Naive thymus-derived CD4-positive, alpha-beta T cell (primary cell): ENCODE measurements at regions not wholly inside any gene's neighbourhood (a gene's known extent, or its start where the extent isn't known, plus 50 kb on each side); places are given as distances from the start of the nearest gene placed in this dataset.

Source experiments
- ATAC-seq: fragments of 150-1000 bp; cut with Tn5 transposase; 2 replicates; pipeline ENCODE4 v1.10.0; 2021; ENCODE audit warnings: mild to moderate bottlenecking, moderate library complexity
- CTCF ChIA-PET: fragments of 350-600 bp; sonication (Branson Sonifier 250); formaldehyde crosslinking; loops from one replicate; lab custom pipeline; 2021; ENCODE audit warnings: antibody characterized with exemption; lab: Charles Lee
- POLR2A ChIA-PET: fragments of 350-600 bp; sonication (Branson Sonifier 250); formaldehyde crosslinking; loops from one replicate; lab custom pipeline; 2021; ENCODE audit warnings: antibody characterized with exemption, inconsistent platforms; lab: Charles Lee
- DNase-seq, 9 donors: peaks; one replicate each; pipeline versions ENCODE4 v3.0.0 to v3.0.0-alpha.2; 2020 to 2022; ENCODE audit warnings: mixed read lengths in 1 of 9
- H3K27ac ChIP-seq: one replicate; pipeline ENCODE4 v1.7.0; 2013; ENCODE audit warnings: mild to moderate bottlenecking, low read depth, low read length, moderate library complexity
- H3K27me3 ChIP-seq, 2 donors: one replicate each; pipeline ENCODE4 v1.7.0; 2013; ENCODE audit warnings: low read length in 2 of 2, mild to moderate bottlenecking in 2 of 2, moderate library complexity in 2 of 2; ENCODE audit not compliant: control insufficient read depth in 2 of 2, insufficient read depth in 2 of 2
- H3K36me3 ChIP-seq, 3 experiments: 1 replicate in 2 of 3; 2 replicates in 1 of 3; pipeline ENCODE4 v1.7.0; 2013; ENCODE audit warnings: low read length in 3 of 3, mild to moderate bottlenecking in 3 of 3, moderate library complexity in 1 of 3; ENCODE audit not compliant: insufficient read depth in 3 of 3, control insufficient read depth in 2 of 3
- H3K4me1 ChIP-seq, 2 donors: one replicate each; pipeline ENCODE4 v1.7.0; 2013; ENCODE audit warnings: low read length in 2 of 2, mild to moderate bottlenecking in 2 of 2, moderate library complexity in 1 of 2; ENCODE audit not compliant: control insufficient read depth in 2 of 2, insufficient read depth in 2 of 2
- H3K4me3 ChIP-seq: 2 replicates; pipeline ENCODE4 v1.7.0; 2013; ENCODE audit warnings: mild to moderate bottlenecking, low read length
- H3K9me3 ChIP-seq, 3 experiments: 1 replicate in 2 of 3; 2 replicates in 1 of 3; pipeline ENCODE4 v1.7.0; 2013; ENCODE audit warnings: low read length in 3 of 3; ENCODE audit not compliant: control insufficient read depth in 2 of 3
- H3K27ac Mint-ChIP-seq, 9 donors: one replicate each; pipeline ENCODE4 v1.8.0; 2020 to 2022; ENCODE audit warnings: mixed read lengths in 9 of 9, mild to moderate bottlenecking in 8 of 9, moderate library complexity in 5 of 9, inconsistent platforms in 2 of 9
- H3K27me3 Mint-ChIP-seq, 5 donors: one replicate each; pipeline ENCODE4 v1.8.0; 2021 to 2022; ENCODE audit warnings: mixed read lengths in 5 of 5, mild to moderate bottlenecking in 1 of 5
- H3K36me3 Mint-ChIP-seq, 5 donors: one replicate each; pipeline ENCODE4 v1.8.0; 2020 to 2022; ENCODE audit warnings: mixed read lengths in 5 of 5, mild to moderate bottlenecking in 3 of 5, inconsistent platforms in 1 of 5
- H3K4me1 Mint-ChIP-seq, 7 donors: one replicate each; pipeline ENCODE4 v1.8.0; 2020 to 2022; ENCODE audit warnings: mixed read lengths in 7 of 7, mild to moderate bottlenecking in 3 of 7, inconsistent platforms in 1 of 7
- H3K4me3 Mint-ChIP-seq, 10 donors: one replicate each; pipeline ENCODE4 v1.8.0; 2020 to 2022; ENCODE audit warnings: mild to moderate bottlenecking in 10 of 10, mixed read lengths in 10 of 10, moderate library complexity in 6 of 10, inconsistent platforms in 2 of 10
- H3K9me3 Mint-ChIP-seq, 11 donors: one replicate each; pipeline ENCODE4 v1.8.0; 2020 to 2022; ENCODE audit warnings: mixed read lengths in 11 of 11, mild to moderate bottlenecking in 4 of 11, inconsistent platforms in 1 of 11, moderate library complexity in 1 of 11
- intact Hi-C, 2 donors: fragments of 100-400 bp; cut with micrococcal nuclease; formaldehyde crosslinking; loops; one replicate each; pipeline ENCODE4 v1.15.1; 2023

GRCh38 chr6:105817370-105817769 is 268.8 kb upstream of the PRDM1 start:
- Histone ChIP-seq H3K27ac (no peak overlapping the region), H3K4me3 (no peak overlapping the region), H3K27me3 (no peaks in the 10 kb centered on the region), H3K4me1 (no peaks in the 10 kb centered on the region), H3K9me3 (no peaks in the 10 kb centered on the region), H3K36me3 (no peaks in the 10 kb centered on the region)
- no peak overlapping the region for H3K27ac Mint-ChIP-seq
- no peak overlapping the region for H3K4me3 Mint-ChIP-seq
- DNase-seq (no peak), ATAC-seq (no peak)
- H3K36me3 Mint-ChIP-seq = peaks cover 0 to 62% (median 0%) of the 10 kb centered on the region in 5 donors
- intact Hi-C loops = loop anchor here in 1 of 2 donors (10.0 kb wide), 1 partner anchor 333 kb away; no protein-coding TSS in a partner anchor
- ChIA-PET POLR2A (no interaction called here), CTCF (no interaction called here)
- no peaks in the 10 kb centered on the region for H3K27me3 Mint-ChIP-seq
- H3K4me1 Mint-ChIP-seq = peaks cover 0 to 57% (median 0%) of the 10 kb centered on the region in 7 donors
- peaks cover 0 to 23% (median 0%) of the 10 kb centered on the region in 11 donors for H3K9me3 Mint-ChIP-seq

GRCh38 chr6:105816847-105817246 is 269.3 kb upstream of the PRDM1 start:
- H3K9me3 ChIP-seq = no peaks in the 10 kb centered on the region
- POLR2A ChIA-PET = no interaction called here
- no peaks in the 10 kb centered on the region for H3K27me3 ChIP-seq
- H3K36me3 ChIP-seq = no peaks in the 10 kb centered on the region
- H3K27me3 Mint-ChIP-seq = no peaks in the 10 kb centered on the region
- intact Hi-C loops = loop anchor here in 1 of 2 donors (10.0 kb wide), 1 partner anchor 332 kb away; no protein-coding TSS in a partner anchor
- peaks cover 0 to 23% (median 0%) of the 10 kb centered on the region in 11 donors for H3K9me3 Mint-ChIP-seq
- DNase-seq (no peak), ATAC-seq (no peak)
- H3K27ac ChIP-seq = no peak overlapping the region
- peaks cover 0 to 61% (median 0%) of the 10 kb centered on the region in 5 donors for H3K36me3 Mint-ChIP-seq
- CTCF ChIA-PET = no interaction called here
- H3K4me1 Mint-ChIP-seq = peaks cover 0 to 62% (median 0%) of the 10 kb centered on the region in 7 donors
- no peaks in the 10 kb centered on the region for H3K4me1 ChIP-seq
- no peak overlapping the region for H3K4me3 ChIP-seq
- H3K27ac Mint-ChIP-seq = no peak overlapping the region
- no peak overlapping the region for H3K4me3 Mint-ChIP-seq

DNA sequence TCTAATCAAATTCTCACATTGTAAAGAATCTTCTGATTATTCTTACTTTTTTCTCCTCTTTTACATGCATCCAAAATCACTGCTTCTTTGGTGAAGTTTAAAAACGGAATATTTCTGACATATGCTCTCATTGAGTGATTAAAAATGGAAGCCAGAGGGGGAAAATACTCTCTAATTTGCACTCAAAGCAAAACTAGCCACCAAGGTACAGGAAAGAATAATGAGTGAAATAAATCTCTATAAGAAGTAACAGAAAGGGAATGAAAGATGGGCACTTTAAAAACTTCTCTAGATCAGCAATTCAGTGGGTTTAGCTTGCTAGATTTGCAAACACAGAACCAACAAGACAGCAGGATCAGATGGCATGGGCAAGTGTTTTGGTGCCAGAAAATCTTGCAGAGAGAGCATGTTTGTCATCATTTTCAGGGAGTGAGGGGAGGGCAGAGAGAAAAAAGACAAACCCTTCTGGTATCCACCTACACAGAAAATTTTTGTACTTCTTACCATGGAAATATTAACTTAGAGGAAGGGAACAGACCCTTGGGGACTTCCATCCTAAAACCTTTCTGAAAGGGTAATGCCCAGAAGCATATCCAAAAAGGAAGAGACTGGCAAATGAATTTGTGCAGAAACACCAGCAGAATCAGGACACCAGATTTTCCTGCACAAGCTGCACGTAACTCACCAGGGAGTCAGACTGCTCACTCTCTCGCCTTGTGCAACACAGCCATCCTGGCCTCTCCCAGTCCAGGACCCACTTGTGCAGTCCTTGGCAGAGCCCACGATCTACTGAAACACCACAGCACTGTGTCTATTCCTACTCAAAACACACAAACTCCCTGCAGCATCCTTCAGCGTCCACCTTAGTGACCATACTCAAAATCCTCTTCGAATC is 270.2 kb upstream of the PRDM1 start:
- H3K9me3 ChIP-seq = no peaks in the 10 kb centered on the region
- H3K36me3 ChIP-seq = no peaks in the 10 kb centered on the region
- no peak overlapping the region for H3K27ac ChIP-seq
- peaks cover 0 to 19% (median 0%) of the 10 kb centered on the region in 11 donors for H3K9me3 Mint-ChIP-seq
- H3K4me3 ChIP-seq = no peak overlapping the region
- H3K4me1 Mint-ChIP-seq = peaks cover 0 to 67% (median 0%) of the 10 kb centered on the region in 7 donors
- no peak overlapping the region for H3K4me3 Mint-ChIP-seq
- POLR2A ChIA-PET = interaction anchor here (0.7 kb wide), 1 partner anchor 11 kb away, joined by 3 read pairs; no protein-coding TSS in a partner anchor
- H3K27me3 ChIP-seq = no peaks in the 10 kb centered on the region
- no peaks in the 10 kb centered on the region for H3K27me3 Mint-ChIP-seq
- ATAC-seq = no peak
- intact Hi-C loops = loop anchor here in 1 of 2 donors (10.0 kb wide), 1 partner anchor 331 kb away; no protein-coding TSS in a partner anchor
- H3K4me1 ChIP-seq = no peaks in the 10 kb centered on the region
- H3K36me3 Mint-ChIP-seq = peaks cover 0 to 54% (median 0%) of the 10 kb centered on the region in 5 donors
- CTCF ChIA-PET = no interaction called here
- no peak for DNase-seq
- H3K27ac Mint-ChIP-seq = peak overlapping the region in 1 of 9 donors; percentile 64

DNA sequence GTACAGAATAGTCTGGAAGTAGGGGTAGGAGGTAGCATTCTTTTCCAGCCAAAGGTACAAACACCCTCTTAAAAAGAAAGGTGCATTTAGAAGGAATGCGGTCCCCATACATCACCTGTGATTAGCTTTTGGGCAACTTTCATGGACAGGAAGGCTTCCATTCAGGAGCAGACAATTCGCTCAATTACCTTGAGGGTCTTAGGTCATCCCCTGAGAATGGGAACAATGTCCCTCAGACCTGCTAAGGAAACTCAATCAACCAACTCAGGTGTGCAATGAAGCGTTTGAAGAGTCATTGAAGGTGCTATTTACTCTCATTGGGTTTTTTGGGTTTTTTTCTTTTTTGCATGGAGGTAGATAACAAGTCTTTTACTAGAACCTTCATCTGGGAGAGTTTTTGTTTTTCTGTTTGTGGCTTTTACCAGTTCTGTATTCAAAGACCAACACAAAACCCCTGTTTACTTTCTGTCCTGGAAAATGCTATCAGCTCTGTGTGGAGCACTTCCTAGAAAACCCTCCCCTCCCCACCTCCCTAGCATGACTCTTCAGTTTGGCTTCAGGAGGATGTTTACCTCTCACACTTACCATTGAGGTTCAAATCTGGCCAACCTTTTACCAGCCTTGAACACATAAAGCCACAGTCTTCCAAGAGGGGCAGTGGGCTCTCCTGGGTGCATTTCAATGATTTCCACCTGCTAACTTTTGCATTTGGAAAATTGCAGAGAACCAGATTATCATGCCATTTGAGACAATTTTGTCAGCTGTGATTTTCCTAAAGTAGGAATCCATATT is 271.2 kb upstream of the PRDM1 start:
- Histone ChIP-seq H3K27ac (no peak overlapping the region), H3K4me1 (peaks cover 0 to 9% of the 10 kb centered on the region in 2 donors), H3K27me3 (no peaks in the 10 kb centered on the region), H3K36me3 (no peaks in the 10 kb centered on the region), H3K9me3 (no peaks in the 10 kb centered on the region), H3K4me3 (no peak overlapping the region)
- Mint-ChIP-seq H3K4me3 (peak overlapping the region in 1 of 10 donors; percentile 50), H3K36me3 (peaks cover 0 to 46% (median 0%) of the 10 kb centered on the region in 5 donors), H3K27ac (peak overlapping the region in 1 of 9 donors; percentile 76), H3K27me3 (no peaks in the 10 kb centered on the region), H3K9me3 (peaks cover 0 to 13% (median 0%) of the 10 kb centered on the region in 11 donors), H3K4me1 (peaks cover 0 to 76% (median 9%) of the 10 kb centered on the region in 7 donors)
- DNase-seq (no peak), ATAC-seq (no peak)
- intact Hi-C loops = loop anchor here in 1 of 2 donors (5.0 to 10.0 kb wide), 4 partner anchors 87 to 330 kb away; no protein-coding TSS in a partner anchor
- ChIA-PET POLR2A (interaction anchor here (0.7 kb wide), 1 partner anchor 10 kb away, joined by 3 read pairs; no protein-coding TSS in a partner anchor), CTCF (no interaction called here)

- peaks cover 0 to 17% (median 0%) of the 10 kb centered on the region in 11 donors for H3K9me3 Mint-ChIP-seq
- POLR2A ChIA-PET = no interaction called here
- no peaks in the 10 kb centered on the region for H3K27me3 Mint-ChIP-seq
- Histone ChIP-seq H3K9me3 (no peaks in the 10 kb centered on the region), H3K27ac (no peak overlapping the region), H3K27me3 (no peaks in the 10 kb centered on the region), H3K4me1 (peaks cover 0 to 30% of the 10 kb centered on the region in 2 donors), H3K4me3 (no peak overlapping the region), H3K36me3 (no peaks in the 10 kb centered on the region)
- peaks cover 0 to 36% (median 0%) of the 10 kb centered on the region in 5 donors for H3K36me3 Mint-ChIP-seq
- no peak for ATAC-seq
- DNase-seq = no peak
- H3K27ac Mint-ChIP-seq = peak overlapping the region in 2 of 9 donors; percentile 55 to 78
- H3K4me3 Mint-ChIP-seq = peak overlapping the region in 1 of 10 donors; percentile 61
- intact Hi-C loops = loop anchor here in 1 of 2 donors (2.0 to 10.0 kb wide), 6 partner anchors 18 to 326 kb away; no protein-coding TSS in a partner anchor
- CTCF ChIA-PET = no interaction called here
- peaks cover 0 to 80% (median 23%) of the 10 kb centered on the region in 7 donors for H3K4me1 Mint-ChIP-seq
Measured at GRCh38 chr6:105810922-105811482, 275.1 kb upstream of the PRDM1 start.
